GM21423 (cell line): ENCODE measurements at regions not wholly inside any gene's neighbourhood (a gene's known extent, or its start where the extent isn't known, plus 50 kb on each side); places are given as distances from the start of the nearest gene placed in this dataset.
"Not testable (repeated sequence)": the region's sequence is repeated elsewhere in the genome, so short reads cannot be mapped to it uniquely, and the experiment has no call there.

ENCODE experiments used
- ATAC-seq: cut with Tn5 transposase; IDR thresholded peaks from one replicate; pipeline ENCODE4 v1.9.1; 2021; ENCODE audit warnings: mild to moderate bottlenecking, moderate library complexity; ENCODE audit not compliant: unreplicated experiment

DNA sequence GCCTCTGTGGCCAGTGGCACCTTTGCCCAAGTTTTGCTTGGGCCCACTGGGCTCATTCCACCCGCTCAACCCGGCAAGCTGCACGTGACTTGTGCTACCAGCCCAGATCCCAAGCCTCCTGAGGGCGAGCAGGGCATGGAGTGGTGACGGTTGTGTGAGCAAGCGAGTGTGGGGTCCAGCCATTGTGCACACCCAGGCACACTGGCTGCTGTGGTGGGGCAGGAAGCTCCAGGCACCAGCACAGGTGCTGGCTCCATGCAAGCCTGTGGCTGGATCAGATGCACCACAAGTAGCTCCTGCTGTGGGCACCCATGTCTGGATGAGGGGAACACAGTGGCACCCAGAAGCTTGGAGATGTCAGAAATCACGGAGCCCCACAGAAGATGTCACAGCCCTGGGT lies 557.0 kb upstream of the GNPDA2 start:
- no peak for ATAC-seq

DNA sequence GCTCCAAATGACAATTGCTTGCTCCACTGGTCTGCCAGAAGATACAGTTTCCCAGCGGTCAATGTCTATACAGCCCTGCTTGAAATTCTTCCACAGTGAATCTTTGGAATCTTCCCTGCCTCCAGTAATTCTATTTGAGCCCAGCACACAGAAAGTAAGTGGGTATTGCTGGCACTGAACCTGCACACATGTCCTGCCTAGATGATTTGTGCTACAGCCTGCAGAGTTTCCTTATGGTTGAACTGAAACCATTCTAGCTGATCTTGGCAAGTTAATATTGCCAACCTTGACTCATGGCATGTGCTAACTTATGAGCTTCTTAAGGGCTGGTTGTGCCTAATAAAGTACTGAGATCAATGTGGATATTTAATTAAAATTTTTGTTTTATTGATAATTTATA lies 553.8 kb upstream of the GNPDA2 start:
- no peak for ATAC-seq

DNA sequence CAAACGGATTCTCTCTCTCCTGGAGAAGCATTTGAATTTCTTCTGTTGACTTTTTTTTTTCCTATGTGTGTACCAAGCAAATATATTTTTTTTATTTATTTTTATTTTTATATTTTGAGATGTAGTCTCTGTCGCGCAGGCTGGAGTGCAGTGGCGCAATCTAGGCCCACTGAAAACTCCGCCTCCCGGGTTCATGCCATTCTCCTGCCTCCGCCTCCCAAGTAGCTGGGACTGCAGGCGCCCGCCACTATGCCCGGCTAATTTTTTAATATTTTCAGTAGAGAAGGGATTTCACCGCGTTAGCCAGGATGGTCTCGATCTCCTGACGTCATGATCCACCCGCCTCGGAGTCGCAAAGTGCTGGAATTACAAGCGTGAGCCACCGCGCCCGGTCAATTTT lies 549.5 kb upstream of the GNPDA2 start:
- ATAC-seq = no peak

DNA sequence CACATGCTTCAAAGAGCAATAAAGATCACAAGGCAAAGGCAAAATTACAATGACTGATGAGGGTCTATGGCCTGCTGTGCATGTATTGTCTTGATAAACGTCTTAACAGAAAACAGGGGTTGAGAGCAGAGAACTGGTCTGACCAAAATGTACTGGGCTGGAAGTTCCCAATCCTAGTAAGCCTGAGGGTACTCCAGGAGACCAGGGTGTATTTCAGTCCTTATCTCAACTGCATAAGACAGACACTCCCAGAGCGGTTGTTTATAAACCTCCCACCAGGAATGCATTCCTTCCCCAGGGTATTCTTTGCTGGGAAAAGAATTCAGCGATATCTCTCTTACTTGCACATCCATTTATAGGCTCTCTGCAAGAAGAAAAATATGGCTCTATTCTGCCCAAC lies 521.8 kb upstream of the GNPDA2 start:
- ATAC-seq = not testable (repeated sequence)

DNA sequence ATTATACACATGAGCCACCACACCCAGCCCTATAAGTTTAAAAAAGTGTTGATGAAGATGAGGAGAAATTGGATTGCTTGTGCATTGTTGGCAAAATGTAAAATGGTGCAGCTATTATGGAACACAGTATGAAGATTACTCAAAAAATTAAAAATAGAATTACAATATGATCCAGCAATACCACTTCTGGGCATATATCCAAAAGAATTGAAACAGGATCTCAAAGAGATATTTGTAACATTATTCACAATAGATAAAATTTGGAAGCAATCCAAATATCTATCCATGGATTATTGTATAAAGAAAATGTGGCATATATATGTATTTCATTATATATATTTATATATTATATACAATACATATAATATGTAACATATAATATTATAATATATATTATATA lies 515.6 kb upstream of the GNPDA2 start:
- ATAC-seq = no peak

DNA sequence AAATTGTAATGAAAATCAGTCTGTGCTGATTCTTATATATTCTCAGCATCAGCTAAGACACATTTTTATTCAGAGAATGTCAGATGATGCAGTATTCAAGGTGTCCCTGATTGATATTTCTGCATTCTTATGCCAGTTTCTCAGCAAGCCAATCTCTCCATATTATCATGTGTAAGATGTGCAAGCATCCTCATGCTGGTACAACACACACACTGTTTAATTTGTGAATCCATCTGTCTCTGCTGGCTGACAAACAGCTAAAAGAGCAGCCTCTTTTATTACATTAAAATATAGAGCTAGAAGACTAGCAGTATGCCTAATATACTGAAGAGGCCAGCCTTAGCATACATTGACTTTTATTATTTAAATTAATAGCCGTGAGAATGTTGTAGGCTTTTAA lies 502.9 kb upstream of the GNPDA2 start:
- ATAC-seq = no peak

DNA sequence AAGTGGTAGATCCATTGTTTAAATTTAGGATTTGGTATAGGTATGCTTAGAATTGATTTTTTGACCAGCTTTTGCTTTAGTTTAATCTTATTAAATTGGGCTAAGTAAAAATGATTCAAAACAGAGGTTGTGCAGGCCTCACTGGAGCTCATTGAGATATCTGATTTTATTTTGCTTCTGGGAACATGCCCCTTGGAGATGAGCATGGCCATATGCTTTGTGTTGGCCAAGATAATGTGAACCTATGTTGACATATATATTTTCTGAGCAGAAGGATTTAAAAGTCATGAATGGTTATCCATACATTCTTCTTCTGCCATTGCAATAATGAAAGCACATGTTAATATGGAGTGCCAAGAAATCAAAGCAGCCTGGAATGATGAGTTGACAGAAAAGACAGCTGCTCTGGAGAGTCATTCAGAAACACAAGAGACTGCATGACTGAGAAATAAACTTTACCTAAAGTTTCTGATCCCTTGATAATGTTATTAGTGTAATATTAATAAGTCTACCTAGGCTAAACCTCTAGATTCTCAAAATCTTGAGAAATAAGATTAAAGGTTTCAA lies 489.7 kb upstream of the GNPDA2 start:
- ATAC-seq = no peak

DNA sequence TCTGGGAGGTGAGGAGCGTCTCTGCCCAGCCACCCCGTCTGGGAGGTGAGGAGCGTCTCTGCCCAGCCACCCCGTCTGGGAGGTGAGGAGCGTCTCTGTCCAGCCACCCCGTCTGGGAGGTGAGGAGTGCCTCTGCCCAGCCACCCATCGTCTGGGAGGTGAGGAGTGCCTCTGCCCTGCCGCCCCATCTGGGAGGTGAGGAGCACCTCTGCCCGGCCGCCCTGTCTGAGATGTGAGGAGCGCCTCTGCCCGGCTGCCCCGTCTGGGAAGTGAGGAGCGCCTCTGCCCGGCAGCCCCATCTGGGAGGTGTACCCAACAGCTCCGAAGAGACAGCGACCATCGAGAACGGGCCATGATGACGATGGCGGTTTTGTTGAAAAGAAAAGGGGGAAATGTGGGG lies 482.1 kb upstream of the GNPDA2 start:
- not testable (repeated sequence) for ATAC-seq

DNA sequence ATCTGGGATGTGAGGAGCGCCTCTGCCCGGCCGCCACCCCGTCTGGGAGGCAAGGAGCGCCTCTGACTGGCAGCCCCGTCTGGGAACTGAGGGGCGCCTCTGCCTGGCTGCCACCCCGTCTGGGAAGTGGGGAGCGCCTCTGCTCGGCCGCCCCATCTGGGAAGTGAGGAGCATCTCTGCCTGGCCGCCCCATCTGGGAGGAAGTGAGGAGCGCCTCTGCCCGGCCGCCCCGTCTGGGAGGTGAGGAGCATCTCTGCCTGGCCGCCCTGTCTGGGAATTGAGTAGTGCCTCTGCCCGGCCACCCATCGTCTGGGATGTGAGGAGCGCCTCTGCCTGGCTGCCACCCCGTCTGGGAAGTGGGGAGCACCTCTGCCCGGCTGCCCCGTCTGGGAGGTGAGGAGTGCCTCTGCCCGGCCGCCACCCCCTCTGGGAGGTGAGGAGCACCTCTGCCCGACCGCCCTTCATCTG lies 481.5 kb upstream of the GNPDA2 start:
- ATAC-seq = not testable (repeated sequence)

DNA sequence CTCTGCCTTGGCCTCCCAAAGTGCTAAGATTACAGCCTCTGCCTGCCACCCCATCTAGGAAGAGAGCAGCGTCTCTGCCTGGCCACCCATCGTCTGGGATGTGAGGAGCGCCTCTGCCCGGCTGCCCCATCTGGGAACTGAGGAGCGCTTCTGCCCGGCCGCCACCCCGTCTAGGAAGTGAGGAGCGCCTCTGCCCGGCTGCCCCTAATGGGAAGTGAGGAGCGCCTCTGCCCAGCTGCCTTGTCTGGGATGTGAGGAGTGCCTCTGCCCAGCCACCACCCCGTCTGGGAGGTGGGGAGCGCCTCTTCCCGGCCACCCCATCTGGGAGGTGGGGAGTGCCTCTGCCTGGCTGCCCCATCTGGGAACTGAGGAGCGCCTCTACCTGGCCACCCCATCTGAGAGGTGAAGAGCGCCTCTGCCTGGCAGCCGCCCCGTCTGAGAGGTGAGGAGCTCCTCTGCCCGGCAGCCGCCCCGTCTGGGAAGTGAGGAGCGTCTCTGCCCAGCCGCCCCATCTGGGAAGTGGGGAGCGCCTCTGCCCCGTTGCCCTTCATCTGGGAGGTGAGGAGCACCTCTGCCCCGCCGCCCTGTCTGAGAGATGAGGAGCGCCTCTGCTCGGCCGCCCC lies 481.0 kb upstream of the GNPDA2 start:
- ATAC-seq = not testable (repeated sequence)

DNA sequence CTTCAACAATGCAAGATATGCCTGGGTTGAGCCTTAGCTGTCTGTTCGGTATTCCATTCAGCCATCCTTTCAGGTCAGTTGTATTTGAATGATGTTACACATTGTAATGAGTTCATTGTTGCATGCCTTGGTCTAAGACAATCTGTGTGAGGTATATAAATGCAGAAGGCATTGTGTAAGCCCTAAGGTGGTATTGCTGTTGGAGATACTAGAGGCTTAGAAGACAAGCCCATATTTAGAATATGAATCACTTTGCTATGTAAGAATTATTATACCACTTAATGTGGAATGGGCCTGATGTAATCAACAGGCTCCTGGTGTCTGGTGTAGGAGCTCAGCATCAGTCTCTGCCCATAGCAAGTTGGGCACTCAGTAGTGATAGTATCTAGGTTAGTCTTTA lies 473.4 kb upstream of the GNPDA2 start:
- ATAC-seq = no peak

DNA sequence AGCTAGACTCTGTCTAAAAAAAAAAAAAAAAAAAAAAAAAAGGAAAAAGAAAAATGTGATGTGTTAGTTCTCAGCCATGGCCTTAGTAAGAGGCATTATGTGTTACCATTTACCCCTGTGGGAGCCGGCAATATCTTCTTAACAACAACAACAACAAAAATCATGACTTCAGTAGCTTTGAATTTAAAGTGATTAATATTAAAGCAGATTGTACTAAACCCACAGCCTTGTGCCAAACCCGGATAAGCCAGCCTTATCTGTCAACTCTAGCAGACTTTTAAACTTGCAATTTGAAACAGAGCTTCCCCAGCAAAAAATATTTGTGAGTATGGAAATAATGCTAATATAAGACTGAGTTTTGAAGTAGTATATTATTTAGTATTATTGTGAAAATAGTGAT lies 462.1 kb upstream of the GNPDA2 start:
- ATAC-seq = no peak

DNA sequence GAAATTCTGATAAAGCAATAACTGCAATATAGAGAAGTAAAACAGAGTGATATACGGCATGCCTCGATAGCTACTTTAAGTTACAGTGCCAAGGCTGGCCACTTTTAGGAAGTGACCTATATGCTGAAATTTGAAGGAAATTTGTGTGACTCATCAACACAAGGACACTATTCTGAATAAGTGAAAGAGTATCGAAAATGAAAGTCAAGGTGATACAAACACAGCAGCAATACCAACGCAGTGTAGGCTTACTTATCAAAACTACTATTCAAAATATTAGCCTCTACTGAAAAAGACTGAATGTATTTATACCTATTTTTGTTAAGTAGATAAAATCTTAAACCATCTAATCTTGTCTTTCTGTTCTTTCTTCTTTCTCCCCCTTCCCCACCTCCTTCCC lies 459.9 kb upstream of the GNPDA2 start:
- ATAC-seq = no peak

DNA sequence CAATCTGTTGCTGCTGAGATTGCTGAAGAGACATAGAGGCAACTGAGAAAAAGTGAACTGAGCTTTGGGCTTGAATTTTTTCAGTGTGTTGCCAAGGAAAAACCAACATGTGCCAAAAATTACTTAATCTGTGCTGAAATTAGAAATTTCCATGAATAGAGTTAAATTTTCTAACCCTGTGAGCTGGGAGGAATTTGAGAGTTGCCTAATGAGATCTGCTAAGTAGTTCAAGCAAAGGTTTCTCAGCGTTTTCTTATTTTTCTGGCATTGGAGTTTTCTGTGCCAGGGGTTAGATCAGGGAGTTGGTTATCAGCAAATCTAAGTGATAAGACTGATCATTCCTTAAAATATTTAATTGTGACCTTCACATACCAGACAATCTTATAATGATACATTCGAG lies 457.5 kb upstream of the GNPDA2 start:
- no peak for ATAC-seq

DNA sequence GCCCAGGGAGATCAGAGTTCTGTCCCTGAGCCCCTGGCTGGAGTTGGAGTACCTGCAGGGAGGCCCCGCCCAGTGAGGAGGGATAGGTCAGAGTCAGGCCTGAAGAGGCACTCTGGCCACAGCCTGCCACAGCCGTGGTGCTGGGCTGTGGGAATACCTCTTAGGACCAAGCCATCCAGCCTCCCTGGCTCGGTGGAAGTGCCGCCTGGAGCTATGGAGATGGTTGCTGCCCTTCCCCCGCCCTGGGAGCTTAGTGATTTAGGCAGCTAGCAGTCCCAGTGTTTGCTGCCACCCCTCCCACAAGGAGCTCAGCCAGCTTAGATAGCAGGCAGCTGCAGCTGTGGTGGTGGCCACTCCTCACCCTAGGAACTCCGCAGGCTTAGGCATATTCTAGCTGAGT lies 446.3 kb upstream of the GNPDA2 start:
- ATAC-seq = no peak

DNA sequence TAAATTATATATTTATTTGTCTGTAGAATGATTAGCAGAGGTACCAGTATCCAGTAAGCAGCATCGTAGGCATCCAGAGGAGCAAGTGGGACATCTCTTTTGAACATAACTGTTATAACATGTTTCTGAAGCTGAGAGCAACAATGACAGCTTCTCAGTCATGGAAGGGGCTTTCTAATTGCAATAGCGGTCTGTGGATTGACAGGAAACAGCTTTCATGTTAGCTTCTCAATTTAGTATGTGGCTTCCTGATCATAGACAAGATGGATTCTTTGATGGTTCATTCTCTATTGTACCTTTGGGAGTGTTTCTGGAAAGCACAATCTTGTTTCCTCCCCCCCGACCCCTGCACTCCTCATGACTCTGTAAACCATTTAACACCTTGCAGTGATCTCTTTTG lies 434.6 kb upstream of the GNPDA2 start:
- no peak for ATAC-seq

DNA sequence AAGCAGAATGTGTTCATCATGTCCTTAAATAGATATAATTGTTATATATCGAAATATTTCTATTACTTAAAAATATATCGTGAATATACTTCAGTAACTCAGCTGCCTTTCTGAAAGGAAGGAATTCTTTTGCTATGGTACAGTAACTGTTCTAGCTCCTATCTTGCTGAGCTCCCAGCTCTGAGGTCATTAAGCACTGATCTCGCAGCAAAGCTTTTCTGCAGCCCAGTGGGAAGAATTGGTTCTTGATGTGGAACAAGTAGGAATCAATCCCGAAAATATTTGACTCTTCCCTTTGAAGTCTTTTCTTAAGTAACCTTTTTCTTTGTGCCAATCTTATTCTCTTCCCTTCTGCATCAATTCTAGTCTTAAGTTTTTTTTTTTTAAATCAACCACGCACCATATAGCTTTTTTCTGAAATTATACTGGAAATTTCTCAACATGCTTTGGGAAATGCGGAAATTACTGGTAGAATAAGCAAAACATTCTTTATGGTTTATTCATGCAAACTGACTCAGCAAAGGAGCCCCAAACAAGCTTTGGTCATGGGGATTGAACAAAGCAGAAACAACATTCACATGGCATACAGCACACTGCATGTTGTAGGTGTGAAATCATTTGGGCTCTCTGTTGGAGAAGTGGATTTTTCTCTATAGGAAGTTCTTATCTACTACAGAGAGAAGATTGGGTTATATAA lies 428.9 kb upstream of the GNPDA2 start:
- ATAC-seq = no peak

DNA sequence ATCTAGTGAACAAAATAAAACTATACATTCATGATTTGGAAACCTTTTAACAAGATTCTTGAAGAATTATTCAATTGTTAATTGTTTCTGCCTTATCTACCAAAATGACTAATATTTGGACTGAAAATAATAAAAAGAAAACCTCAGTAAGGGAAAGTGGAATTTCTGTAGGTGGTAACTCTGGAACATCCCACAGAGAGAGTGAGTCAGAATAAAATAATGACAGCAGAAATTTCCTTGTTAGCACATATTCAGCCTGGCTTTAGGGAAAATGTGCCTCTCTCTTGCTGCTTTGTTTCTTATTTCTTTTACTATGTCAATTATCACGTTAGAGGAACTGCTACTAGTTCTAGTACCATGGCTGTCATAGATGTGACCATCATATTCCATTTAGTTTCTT lies 421.5 kb upstream of the GNPDA2 start:
- no peak for ATAC-seq

DNA sequence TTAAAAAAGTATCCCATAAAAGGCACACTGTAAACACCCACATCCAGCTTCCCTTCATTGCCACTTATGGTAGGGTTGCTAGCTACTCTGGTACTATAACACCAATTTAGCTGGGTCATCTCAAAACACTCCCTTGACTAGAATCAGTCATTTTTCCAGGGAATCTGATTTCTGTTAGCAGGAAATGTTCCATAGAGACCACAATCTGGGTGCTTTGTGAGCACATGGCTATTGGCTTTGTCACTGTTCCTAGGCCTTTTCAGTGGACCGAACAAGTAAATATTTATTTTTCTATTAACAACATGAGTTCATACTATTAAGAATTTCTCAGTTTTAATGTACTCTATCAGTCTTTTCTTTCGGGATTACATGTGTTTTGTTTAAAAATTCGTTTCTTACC lies 404.7 kb upstream of the GNPDA2 start:
- no peak for ATAC-seq

DNA sequence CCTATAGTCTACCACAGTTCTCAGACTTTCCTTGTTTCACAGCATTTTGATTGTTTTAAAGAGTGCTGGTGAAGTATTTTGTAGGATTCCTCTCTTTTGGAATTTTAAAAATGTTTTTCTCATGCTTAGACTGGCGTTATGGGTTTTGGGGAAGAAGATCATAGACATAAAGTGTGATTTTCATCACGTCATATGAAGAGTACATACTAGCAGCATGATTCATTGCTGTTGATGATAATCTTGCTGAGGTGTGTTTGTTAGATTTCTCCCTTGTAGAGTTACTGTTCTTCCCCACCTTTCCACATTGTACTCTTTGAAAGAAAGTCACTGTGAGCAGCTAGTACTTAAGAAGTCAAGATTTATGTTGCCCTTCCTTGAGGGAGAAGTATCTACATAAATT lies 396.1 kb upstream of the GNPDA2 start:
- no peak for ATAC-seq

DNA sequence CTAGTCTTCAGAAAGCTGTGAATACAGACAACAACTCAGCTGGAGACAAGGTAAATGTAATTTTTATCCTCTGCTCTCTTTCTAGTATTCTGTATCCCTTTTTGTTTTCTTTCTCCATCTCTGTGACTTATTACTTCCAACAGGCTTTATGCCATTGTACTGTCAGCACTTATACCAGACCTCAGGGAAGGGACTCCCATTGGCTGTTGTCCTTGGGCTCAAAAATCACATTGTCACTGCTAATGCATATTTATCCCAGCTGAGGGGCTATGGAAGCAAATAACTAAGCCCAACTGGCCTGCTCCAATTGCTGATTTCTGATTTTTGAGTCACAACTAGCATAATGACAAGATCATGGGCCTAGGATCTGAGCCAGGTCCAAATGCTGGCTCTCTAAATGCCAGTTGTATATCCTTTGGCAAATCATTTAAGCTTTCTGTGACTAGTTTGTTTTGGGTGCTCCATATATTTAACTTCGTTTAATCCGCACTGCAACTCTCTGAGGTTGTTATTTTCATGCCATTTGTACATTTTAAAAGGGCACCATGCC lies 395.1 kb upstream of the GNPDA2 start:
- ATAC-seq = no peak

DNA sequence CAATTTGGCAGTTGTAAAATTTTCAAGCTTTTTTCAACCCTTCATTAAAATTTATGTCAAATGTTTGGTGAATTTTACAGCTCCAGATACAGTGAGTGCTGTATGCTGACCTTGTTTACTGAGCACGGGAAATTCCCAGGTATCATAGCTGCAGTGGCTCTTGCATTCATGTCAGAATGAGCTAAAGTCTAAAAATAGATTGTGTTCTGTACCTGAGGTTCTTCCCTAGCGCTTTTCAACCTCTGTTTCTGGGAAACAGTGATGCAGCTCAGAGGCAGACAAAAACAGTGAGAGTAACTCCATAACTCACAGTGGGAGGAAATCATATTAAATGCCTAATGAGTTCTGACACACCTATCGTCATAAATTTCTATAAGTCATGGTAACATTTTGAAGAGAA lies 393.8 kb upstream of the GNPDA2 start:
- no peak for ATAC-seq
